Hepatocyte (in vitro differentiated cells): ENCODE measurements at regions not wholly inside any gene's neighbourhood (a gene's known extent, or its start where the extent isn't known, plus 50 kb on each side); places are given as distances from the start of the nearest gene placed in this dataset.

Source experiments
- EZH2 ChIP-seq: fragments of 200-600 bp; sonication (generic); IDR thresholded peaks from 2 replicates; pipeline ENCODE4 v1.6.1; 2016; ENCODE audit warnings: antibody characterized with exemption, mild to moderate bottlenecking, borderline replicate concordance
- EZH2phosphoT487 ChIP-seq: fragments of 200-600 bp; sonication (generic); IDR thresholded peaks from one replicate; pipeline ENCODE4 v1.6.1; 2018; ENCODE audit warnings: antibody characterized with exemption, mild to moderate bottlenecking, low read depth, moderate library complexity; ENCODE audit not compliant: unreplicated experiment, severe bottlenecking
- TF ChIP-seq, protein P1 (sequence below): fragments of 200-600 bp; sonication (generic); IDR thresholded peaks from 2 replicates; pipeline ENCODE4 v1.5.1; 2016; ENCODE audit warnings: antibody characterized with exemption, mild to moderate bottlenecking; ENCODE audit not compliant: poor library complexity

GRCh38 chr14:101442451-101442850 is 118.8 kb upstream of the DIO3 start:
- TF ChIP-seq, protein P1, sequence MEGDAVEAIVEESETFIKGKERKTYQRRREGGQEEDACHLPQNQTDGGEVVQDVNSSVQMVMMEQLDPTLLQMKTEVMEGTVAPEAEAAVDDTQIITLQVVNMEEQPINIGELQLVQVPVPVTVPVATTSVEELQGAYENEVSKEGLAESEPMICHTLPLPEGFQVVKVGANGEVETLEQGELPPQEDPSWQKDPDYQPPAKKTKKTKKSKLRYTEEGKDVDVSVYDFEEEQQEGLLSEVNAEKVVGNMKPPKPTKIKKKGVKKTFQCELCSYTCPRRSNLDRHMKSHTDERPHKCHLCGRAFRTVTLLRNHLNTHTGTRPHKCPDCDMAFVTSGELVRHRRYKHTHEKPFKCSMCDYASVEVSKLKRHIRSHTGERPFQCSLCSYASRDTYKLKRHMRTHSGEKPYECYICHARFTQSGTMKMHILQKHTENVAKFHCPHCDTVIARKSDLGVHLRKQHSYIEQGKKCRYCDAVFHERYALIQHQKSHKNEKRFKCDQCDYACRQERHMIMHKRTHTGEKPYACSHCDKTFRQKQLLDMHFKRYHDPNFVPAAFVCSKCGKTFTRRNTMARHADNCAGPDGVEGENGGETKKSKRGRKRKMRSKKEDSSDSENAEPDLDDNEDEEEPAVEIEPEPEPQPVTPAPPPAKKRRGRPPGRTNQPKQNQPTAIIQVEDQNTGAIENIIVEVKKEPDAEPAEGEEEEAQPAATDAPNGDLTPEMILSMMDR, result no peak
- TF ChIP-seq EZH2 (no peak), EZH2phosphoT487 (no peak)
